Ovary (tissue), 3 donors: ENCODE measurements at regions not wholly inside any gene's neighbourhood (a gene's known extent, or its start where the extent isn't known, plus 50 kb on each side); places are given as distances from the start of the nearest gene placed in this dataset.

Source experiments
- CTCF ChIP-seq, 3 donors: fragments of 450-650 bp in 2 of 3; fragments of 200-600 bp in 1 of 3; IDR thresholded peaks; one replicate each; pipeline versions ENCODE4 v1.5.1 to v1.8.0; 2016 to 2022; ENCODE audit warnings: antibody characterized with exemption in 3 of 3, mild to moderate bottlenecking in 1 of 3
- EP300 ChIP-seq: sonication (generic); formaldehyde crosslinking; IDR thresholded peaks from one replicate; pipeline ENCODE4 v1.6.1; 2017; ENCODE audit warnings: antibody characterized with exemption
- donor health status: DM: no; HTN: no; CAD: no.

- no peak for TF ChIP-seq EP300
- TF ChIP-seq CTCF (IDR thresholded peaks at IDR 0.05), result no peak
Observed at GRCh38 chr1:5650283-5651026, 341.8 kb downstream of the NPHP4 start.
